Right atrium auricular region (tissue), 2 donors: ENCODE measurements at regions not wholly inside any gene's neighbourhood (a gene's known extent, or its start where the extent isn't known, plus 50 kb on each side); places are given as distances from the start of the nearest gene placed in this dataset.

Experiments
- DNase-seq: peaks from one replicate; pipeline ENCODE4 v3.0.0-alpha.2; 2019; ENCODE audit warnings: low spot score
- H3K27ac ChIP-seq, 2 donors: fragments of 200-600 bp; sonication (generic); 1 replicate in 1 of 2; 2 replicates in 1 of 2; pipeline ENCODE4 v1.5.1; 2016 to 2019
- H3K27me3 ChIP-seq, 2 donors: fragments of 200-600 bp; sonication (generic); one replicate each; pipeline versions ENCODE4 v1.5.1 to v1.6.0; 2017 to 2019
- H3K36me3 ChIP-seq: fragments of 200-600 bp; sonication (generic); one replicate; pipeline ENCODE4 v1.5.1; 2016
- H3K4me1 ChIP-seq, 2 donors: fragments of 200-600 bp; sonication (generic); one replicate each; pipeline versions ENCODE4 v1.5.1 to v1.6.0; 2017 to 2019
- H3K4me3 ChIP-seq, 2 donors: fragments of 200-600 bp; sonication (generic); 1 replicate in 1 of 2; 2 replicates in 1 of 2; pipeline ENCODE4 v1.5.1; 2017 to 2019; ENCODE audit warnings: mild to moderate bottlenecking in 1 of 2, moderate library complexity in 1 of 2
- H3K9me3 ChIP-seq, 2 donors: fragments of 200-600 bp; sonication (generic); one replicate each; pipeline ENCODE4 v1.5.1; 2019
- TF ChIP-seq, protein P1 (sequence below), 2 donors: fragments of 200-600 bp; sonication (generic); IDR thresholded peaks; one replicate each; pipeline ENCODE4 v1.5.1; 2019; ENCODE audit warnings: antibody characterized with exemption in 2 of 2

GRCh38 chr4:177109769-177110168 lies 199.9 kb upstream of the NEIL3 start:
- H3K9me3 ChIP-seq = no peaks in the 10 kb centered on the region
- no peak overlapping the region for H3K27ac ChIP-seq
- no peaks in the 10 kb centered on the region for H3K27me3 ChIP-seq
- no peak for DNase-seq
- TF ChIP-seq, protein P1, sequence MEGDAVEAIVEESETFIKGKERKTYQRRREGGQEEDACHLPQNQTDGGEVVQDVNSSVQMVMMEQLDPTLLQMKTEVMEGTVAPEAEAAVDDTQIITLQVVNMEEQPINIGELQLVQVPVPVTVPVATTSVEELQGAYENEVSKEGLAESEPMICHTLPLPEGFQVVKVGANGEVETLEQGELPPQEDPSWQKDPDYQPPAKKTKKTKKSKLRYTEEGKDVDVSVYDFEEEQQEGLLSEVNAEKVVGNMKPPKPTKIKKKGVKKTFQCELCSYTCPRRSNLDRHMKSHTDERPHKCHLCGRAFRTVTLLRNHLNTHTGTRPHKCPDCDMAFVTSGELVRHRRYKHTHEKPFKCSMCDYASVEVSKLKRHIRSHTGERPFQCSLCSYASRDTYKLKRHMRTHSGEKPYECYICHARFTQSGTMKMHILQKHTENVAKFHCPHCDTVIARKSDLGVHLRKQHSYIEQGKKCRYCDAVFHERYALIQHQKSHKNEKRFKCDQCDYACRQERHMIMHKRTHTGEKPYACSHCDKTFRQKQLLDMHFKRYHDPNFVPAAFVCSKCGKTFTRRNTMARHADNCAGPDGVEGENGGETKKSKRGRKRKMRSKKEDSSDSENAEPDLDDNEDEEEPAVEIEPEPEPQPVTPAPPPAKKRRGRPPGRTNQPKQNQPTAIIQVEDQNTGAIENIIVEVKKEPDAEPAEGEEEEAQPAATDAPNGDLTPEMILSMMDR (IDR thresholded peaks at IDR 0.05) = no peak
- H3K4me1 ChIP-seq = no peaks in the 10 kb centered on the region
- H3K36me3 ChIP-seq = no peaks in the 10 kb centered on the region
- H3K4me3 ChIP-seq = no peak overlapping the region

- H3K27me3 ChIP-seq = no peaks in the 10 kb centered on the region
- TF ChIP-seq, protein P1 (IDR thresholded peaks at IDR 0.05) = no peak
- no peak overlapping the region for H3K4me3 ChIP-seq
- no peaks in the 10 kb centered on the region for H3K4me1 ChIP-seq
- H3K27ac ChIP-seq = no peak overlapping the region
- no peaks in the 10 kb centered on the region for H3K36me3 ChIP-seq
- DNase-seq = no peak
- peaks cover 0 to 7% of the 10 kb centered on the region in 2 donors for H3K9me3 ChIP-seq
Observed at GRCh38 chr4:177116161-177116560, 193.5 kb upstream of the NEIL3 start.

- Histone ChIP-seq H3K27me3 (no peaks in the 10 kb centered on the region), H3K36me3 (no peaks in the 10 kb centered on the region), H3K4me3 (no peak overlapping the region), H3K4me1 (no peaks in the 10 kb centered on the region), H3K9me3 (peaks cover 0 to 9% of the 10 kb centered on the region in 2 donors), H3K27ac (no peak overlapping the region)
- no peak for DNase-seq
- TF ChIP-seq, protein P1 (IDR thresholded peaks at IDR 0.05) = no peak
Observed at GRCh38 chr4:177117256-177117655, 192.4 kb upstream of the NEIL3 start.

GRCh38 chr4:177118596-177118995 lies 191.1 kb upstream of the NEIL3 start:
- H3K4me1 ChIP-seq = no peaks in the 10 kb centered on the region
- H3K27me3 ChIP-seq = no peaks in the 10 kb centered on the region
- H3K4me3 ChIP-seq = no peak overlapping the region
- peaks cover 0 to 9% of the 10 kb centered on the region in 2 donors for H3K9me3 ChIP-seq
- DNase-seq = peak; percentile 62
- no peaks in the 10 kb centered on the region for H3K36me3 ChIP-seq
- TF ChIP-seq, protein P1 (IDR thresholded peaks at IDR 0.05) = no peak
- H3K27ac ChIP-seq = no peak overlapping the region

DNA sequence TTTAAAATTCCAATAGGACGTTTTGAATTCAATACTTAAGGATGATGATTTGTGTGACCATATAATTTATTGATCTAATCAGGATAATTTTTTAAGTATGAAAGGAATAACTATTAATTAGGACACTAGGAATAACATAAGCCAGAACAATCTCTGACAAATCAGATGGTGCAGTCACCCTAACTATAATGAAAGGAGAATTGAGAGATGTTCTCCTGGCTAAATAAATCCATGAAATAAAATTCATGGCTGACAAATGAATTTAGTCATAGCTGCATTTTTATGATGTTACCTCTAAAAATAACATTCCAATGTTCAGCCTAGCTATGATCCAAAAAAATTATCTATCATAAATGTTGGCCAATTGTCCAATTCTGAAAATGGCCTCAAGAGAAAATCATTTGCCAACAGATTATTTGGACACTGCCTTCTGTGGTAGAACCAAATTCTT lies 190.6 kb upstream of the NEIL3 start:
- Histone ChIP-seq H3K9me3 (peaks cover 0 to 9% of the 10 kb centered on the region in 2 donors), H3K36me3 (no peaks in the 10 kb centered on the region), H3K27me3 (no peaks in the 10 kb centered on the region), H3K4me1 (no peaks in the 10 kb centered on the region), H3K4me3 (no peak overlapping the region), H3K27ac (no peak overlapping the region)
- TF ChIP-seq, protein P1 (IDR thresholded peaks at IDR 0.05) = no peak
- no peak for DNase-seq

DNA sequence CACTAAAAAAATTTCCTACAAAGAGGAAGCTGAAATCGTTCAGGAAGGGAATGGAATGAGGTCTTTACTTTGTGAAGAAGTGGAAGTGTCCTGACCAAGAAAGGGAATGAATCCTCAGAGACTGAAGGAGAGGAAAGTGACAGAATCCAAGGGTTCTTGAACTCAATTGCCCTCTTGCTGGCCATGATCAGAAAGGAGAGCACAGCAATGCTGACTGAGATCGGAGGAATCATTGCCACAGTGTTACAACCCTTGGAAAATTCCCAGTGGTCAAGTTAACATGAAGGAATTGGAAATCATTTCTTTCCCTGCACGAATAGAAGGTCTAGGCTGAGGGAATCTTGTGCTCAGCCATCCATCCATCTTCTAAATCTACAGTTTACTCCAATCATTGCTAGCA lies 190.0 kb upstream of the NEIL3 start:
- H3K4me1 ChIP-seq = no peaks in the 10 kb centered on the region
- TF ChIP-seq, protein P1 (IDR thresholded peaks at IDR 0.05) = no peak
- H3K9me3 ChIP-seq = peaks cover 0 to 9% of the 10 kb centered on the region in 2 donors
- H3K27me3 ChIP-seq = no peaks in the 10 kb centered on the region
- DNase-seq = no peak
- H3K36me3 ChIP-seq = no peaks in the 10 kb centered on the region
- H3K27ac ChIP-seq = no peak overlapping the region
- no peak overlapping the region for H3K4me3 ChIP-seq
